ENCODE measurements at regions not wholly inside any gene's neighbourhood (a gene's known extent, or its start where the extent isn't known, plus 50 kb on each side); places are given as distances from the start of the nearest gene placed in this dataset.

- TF ChIP-seq, protein P1, sequence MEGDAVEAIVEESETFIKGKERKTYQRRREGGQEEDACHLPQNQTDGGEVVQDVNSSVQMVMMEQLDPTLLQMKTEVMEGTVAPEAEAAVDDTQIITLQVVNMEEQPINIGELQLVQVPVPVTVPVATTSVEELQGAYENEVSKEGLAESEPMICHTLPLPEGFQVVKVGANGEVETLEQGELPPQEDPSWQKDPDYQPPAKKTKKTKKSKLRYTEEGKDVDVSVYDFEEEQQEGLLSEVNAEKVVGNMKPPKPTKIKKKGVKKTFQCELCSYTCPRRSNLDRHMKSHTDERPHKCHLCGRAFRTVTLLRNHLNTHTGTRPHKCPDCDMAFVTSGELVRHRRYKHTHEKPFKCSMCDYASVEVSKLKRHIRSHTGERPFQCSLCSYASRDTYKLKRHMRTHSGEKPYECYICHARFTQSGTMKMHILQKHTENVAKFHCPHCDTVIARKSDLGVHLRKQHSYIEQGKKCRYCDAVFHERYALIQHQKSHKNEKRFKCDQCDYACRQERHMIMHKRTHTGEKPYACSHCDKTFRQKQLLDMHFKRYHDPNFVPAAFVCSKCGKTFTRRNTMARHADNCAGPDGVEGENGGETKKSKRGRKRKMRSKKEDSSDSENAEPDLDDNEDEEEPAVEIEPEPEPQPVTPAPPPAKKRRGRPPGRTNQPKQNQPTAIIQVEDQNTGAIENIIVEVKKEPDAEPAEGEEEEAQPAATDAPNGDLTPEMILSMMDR (IDR thresholded peaks at IDR 0.05; ENCODE audit: low read length): no peak
- TF ChIP-seq EZH2 (IDR thresholded peaks at IDR 0.05; ENCODE audit: borderline replicate concordance, low read length): no peak
- Histone ChIP-seq H3K9me2 (ENCODE audit: low read depth, low read length) (no peaks in the 10 kb centered on the region), H3K9ac (ENCODE audit: low read length) (no peak overlapping the region), H4K20me1 (ENCODE audit: insufficient read depth, low read length) (no peaks in the 10 kb centered on the region), H3K4me1 (ENCODE audit: insufficient read depth, low read length, severe bottlenecking) (no peaks in the 10 kb centered on the region), H3K9me3 (ENCODE audit: low read length) (no peaks in the 10 kb centered on the region), H3K27me3 (ENCODE audit: insufficient read depth, low read length) (no peaks in the 10 kb centered on the region), H3K4me3 (ENCODE audit: low read depth, low read length, poor library complexity, severe bottlenecking) (no peak overlapping the region), H3K36me3 (ENCODE audit: insufficient read depth, low read length) (no peaks in the 10 kb centered on the region), H2AFZ (ENCODE audit: low read length) (no peak overlapping the region), H3K79me2 (ENCODE audit: insufficient read depth, low read length) (no peaks in the 10 kb centered on the region), H3K27ac (ENCODE audit: low read depth, low read length, poor library complexity, severe bottlenecking) (no peak overlapping the region), H3F3A (ENCODE audit: insufficient read depth, low read length) (no peaks in the 10 kb centered on the region), H3K4me2 (ENCODE audit: low read length) (no peak overlapping the region)
These were observed 148.7 kb downstream of the SOX4 start for GRCh38 chr6:21742238-21742660.

GRCh38 chr6:21744331-21744730 is 150.8 kb downstream of the SOX4 start:
- Histone ChIP-seq H3K9me3 (ENCODE audit: low read length) (no peaks in the 10 kb centered on the region), H3K4me2 (ENCODE audit: low read length) (no peak overlapping the region), H2AFZ (ENCODE audit: low read length) (no peak overlapping the region), H4K20me1 (ENCODE audit: insufficient read depth, low read length) (no peaks in the 10 kb centered on the region), H3K4me3 (ENCODE audit: low read depth, low read length, poor library complexity, severe bottlenecking) (no peak overlapping the region), H3K4me1 (ENCODE audit: insufficient read depth, low read length, severe bottlenecking) (no peaks in the 10 kb centered on the region), H3F3A (ENCODE audit: insufficient read depth, low read length) (no peaks in the 10 kb centered on the region), H3K9ac (ENCODE audit: low read length) (no peak overlapping the region), H3K27me3 (ENCODE audit: insufficient read depth, low read length) (no peaks in the 10 kb centered on the region), H3K27ac (ENCODE audit: low read depth, low read length, poor library complexity, severe bottlenecking) (no peak overlapping the region), H3K36me3 (ENCODE audit: insufficient read depth, low read length) (no peaks in the 10 kb centered on the region), H3K79me2 (ENCODE audit: insufficient read depth, low read length) (no peaks in the 10 kb centered on the region), H3K9me2 (ENCODE audit: low read depth, low read length) (no peaks in the 10 kb centered on the region)
- no peak for TF ChIP-seq EZH2 (IDR thresholded peaks at IDR 0.05; ENCODE audit: borderline replicate concordance, low read length)
- TF ChIP-seq, protein P1 (IDR thresholded peaks at IDR 0.05; ENCODE audit: low read length): no peak

GRCh38 chr6:21745543-21746337 is 152.2 kb downstream of the SOX4 start:
- H3K4me2 ChIP-seq (ENCODE audit: low read length): no peak overlapping the region
- H3K36me3 ChIP-seq (ENCODE audit: insufficient read depth, low read length): no peaks in the 10 kb centered on the region
- H4K20me1 ChIP-seq (ENCODE audit: insufficient read depth, low read length): no peaks in the 10 kb centered on the region
- H3F3A ChIP-seq (ENCODE audit: insufficient read depth, low read length): no peaks in the 10 kb centered on the region
- H3K4me1 ChIP-seq (ENCODE audit: insufficient read depth, low read length, severe bottlenecking): no peaks in the 10 kb centered on the region
- no peaks in the 10 kb centered on the region for H3K27me3 ChIP-seq (ENCODE audit: insufficient read depth, low read length)
- no peaks in the 10 kb centered on the region for H3K9me2 ChIP-seq (ENCODE audit: low read depth, low read length)
- H3K4me3 ChIP-seq (ENCODE audit: low read depth, low read length, poor library complexity, severe bottlenecking): no peak overlapping the region
- no peak overlapping the region for H3K9ac ChIP-seq (ENCODE audit: low read length)
- TF ChIP-seq, protein P1 (IDR thresholded peaks at IDR 0.05; ENCODE audit: low read length): no peak
- TF ChIP-seq EZH2 (IDR thresholded peaks at IDR 0.05; ENCODE audit: borderline replicate concordance, low read length): no peak
- no peak overlapping the region for H3K27ac ChIP-seq (ENCODE audit: low read depth, low read length, poor library complexity, severe bottlenecking)
- H2AFZ ChIP-seq (ENCODE audit: low read length): no peak overlapping the region
- no peaks in the 10 kb centered on the region for H3K79me2 ChIP-seq (ENCODE audit: insufficient read depth, low read length)
- H3K9me3 ChIP-seq (ENCODE audit: low read length): no peaks in the 10 kb centered on the region

Data from OCI-LY1 (cell line).